ENCODE measurements at regions not wholly inside any gene's neighbourhood (a gene's known extent, or its start where the extent isn't known, plus 50 kb on each side); places are given as distances from the start of the nearest gene placed in this dataset.

GRCh38 chr6:145082359-145082758, 653.0 kb downstream of the EPM2A start:
- TF ChIP-seq, protein P1, sequence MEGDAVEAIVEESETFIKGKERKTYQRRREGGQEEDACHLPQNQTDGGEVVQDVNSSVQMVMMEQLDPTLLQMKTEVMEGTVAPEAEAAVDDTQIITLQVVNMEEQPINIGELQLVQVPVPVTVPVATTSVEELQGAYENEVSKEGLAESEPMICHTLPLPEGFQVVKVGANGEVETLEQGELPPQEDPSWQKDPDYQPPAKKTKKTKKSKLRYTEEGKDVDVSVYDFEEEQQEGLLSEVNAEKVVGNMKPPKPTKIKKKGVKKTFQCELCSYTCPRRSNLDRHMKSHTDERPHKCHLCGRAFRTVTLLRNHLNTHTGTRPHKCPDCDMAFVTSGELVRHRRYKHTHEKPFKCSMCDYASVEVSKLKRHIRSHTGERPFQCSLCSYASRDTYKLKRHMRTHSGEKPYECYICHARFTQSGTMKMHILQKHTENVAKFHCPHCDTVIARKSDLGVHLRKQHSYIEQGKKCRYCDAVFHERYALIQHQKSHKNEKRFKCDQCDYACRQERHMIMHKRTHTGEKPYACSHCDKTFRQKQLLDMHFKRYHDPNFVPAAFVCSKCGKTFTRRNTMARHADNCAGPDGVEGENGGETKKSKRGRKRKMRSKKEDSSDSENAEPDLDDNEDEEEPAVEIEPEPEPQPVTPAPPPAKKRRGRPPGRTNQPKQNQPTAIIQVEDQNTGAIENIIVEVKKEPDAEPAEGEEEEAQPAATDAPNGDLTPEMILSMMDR (IDR thresholded peaks at IDR 0.05), result no peak
- no peaks in the 10 kb centered on the region for H3K4me1 ChIP-seq (ENCODE audit: control insufficient read depth in 1 of 2, low read depth in 2 of 2)
- H3K9me3 ChIP-seq, result no peaks in the 10 kb centered on the region
- no peak overlapping the region for H3K4me3 ChIP-seq
- no peak overlapping the region for H3K27ac ChIP-seq
- no peak for ATAC-seq (ENCODE audit: insufficient number of reproducible peaks, low FRiP score, low read depth)
- H3K27me3 ChIP-seq (replicated peaks; ENCODE audit: insufficient read depth), result no peaks in the 10 kb centered on the region
- H3K36me3 ChIP-seq, result no peaks in the 10 kb centered on the region
- DNase-seq (ENCODE audit: low spot score), result no peak

DNA sequence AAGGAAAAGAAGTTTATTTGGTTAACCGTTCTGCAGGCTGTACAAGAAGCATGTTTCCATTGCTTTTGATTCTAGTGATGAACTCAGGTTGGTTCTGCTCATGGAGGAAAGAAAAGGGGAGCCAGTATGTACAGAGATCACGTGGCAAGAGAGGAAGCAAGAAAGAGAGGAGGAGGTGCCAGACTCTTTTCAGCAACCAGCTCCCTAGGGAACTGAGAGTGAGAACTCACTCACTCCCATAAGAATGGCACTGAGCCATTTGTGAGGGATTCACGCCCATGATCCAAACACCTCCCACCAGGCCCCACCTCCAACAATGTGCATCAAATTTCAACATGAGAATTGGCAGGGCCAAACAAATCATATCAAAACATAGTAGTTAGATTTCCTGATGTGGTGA, 649.1 kb downstream of the EPM2A start:
- ATAC-seq (ENCODE audit: insufficient number of reproducible peaks, low FRiP score, low read depth) (no peak), DNase-seq (ENCODE audit: low spot score) (no peak)
- Histone ChIP-seq H3K27ac (no peak overlapping the region), H3K4me3 (no peak overlapping the region), H3K4me1 (ENCODE audit: control insufficient read depth in 1 of 2, low read depth in 2 of 2) (no peaks in the 10 kb centered on the region), H3K9me3 (no peaks in the 10 kb centered on the region), H3K27me3 (replicated peaks; ENCODE audit: insufficient read depth) (no peaks in the 10 kb centered on the region), H3K36me3 (no peaks in the 10 kb centered on the region)
- TF ChIP-seq, protein P1 (IDR thresholded peaks at IDR 0.05), result no peak

- H3K4me3 ChIP-seq, result no peak overlapping the region
- ATAC-seq (ENCODE audit: insufficient number of reproducible peaks, low FRiP score, low read depth), result no peak
- no peak overlapping the region for H3K27ac ChIP-seq
- DNase-seq (ENCODE audit: low spot score), result no peak
- no peaks in the 10 kb centered on the region for H3K9me3 ChIP-seq
- no peaks in the 10 kb centered on the region for H3K4me1 ChIP-seq (ENCODE audit: control insufficient read depth in 1 of 2, low read depth in 2 of 2)
- H3K27me3 ChIP-seq (replicated peaks; ENCODE audit: insufficient read depth), result no peaks in the 10 kb centered on the region
- no peaks in the 10 kb centered on the region for H3K36me3 ChIP-seq
- TF ChIP-seq, protein P1 (IDR thresholded peaks at IDR 0.05), result no peak
These were observed 648.3 kb downstream of the EPM2A start for GRCh38 chr6:145087034-145087433.

- Histone ChIP-seq H3K27me3 (replicated peaks; ENCODE audit: insufficient read depth) (no peaks in the 10 kb centered on the region), H3K27ac (no peak overlapping the region), H3K36me3 (no peaks in the 10 kb centered on the region), H3K4me3 (no peak overlapping the region), H3K9me3 (no peaks in the 10 kb centered on the region), H3K4me1 (ENCODE audit: control insufficient read depth in 1 of 2, low read depth in 2 of 2) (no peaks in the 10 kb centered on the region)
- TF ChIP-seq, protein P1 (IDR thresholded peaks at IDR 0.05), result no peak
- ATAC-seq (ENCODE audit: insufficient number of reproducible peaks, low FRiP score, low read depth) (no peak), DNase-seq (ENCODE audit: low spot score) (no peak)
These were observed 644.3 kb downstream of the EPM2A start for GRCh38 chr6:145090801-145091585.

DNA sequence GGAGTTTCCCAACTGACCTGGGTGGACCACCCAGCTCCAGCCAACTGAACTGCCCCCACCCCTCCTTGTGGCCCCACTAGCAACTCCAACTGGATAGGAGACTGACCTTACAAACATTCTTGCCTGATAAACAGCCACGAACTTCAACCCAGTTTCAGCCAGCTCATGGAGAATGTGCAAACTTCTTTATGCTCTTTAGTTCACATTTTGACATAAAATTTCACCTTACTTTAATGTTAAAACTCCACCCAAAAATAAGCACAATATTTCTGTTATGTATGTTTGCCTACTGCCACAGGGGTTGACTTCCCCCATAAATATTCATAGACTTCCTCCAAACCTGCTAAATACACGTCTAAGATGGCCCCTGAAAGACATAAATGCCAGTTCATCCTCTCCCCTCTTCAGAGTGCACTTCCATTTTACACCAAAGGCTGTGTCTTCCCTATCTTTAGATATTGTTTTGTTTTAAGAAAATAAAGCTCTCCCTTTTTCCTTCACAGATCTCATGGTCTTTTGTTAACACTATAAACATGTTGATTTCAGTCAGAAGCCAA, 643.7 kb downstream of the EPM2A start:
- no peaks in the 10 kb centered on the region for H3K27me3 ChIP-seq (replicated peaks; ENCODE audit: insufficient read depth)
- H3K36me3 ChIP-seq, result no peaks in the 10 kb centered on the region
- H3K27ac ChIP-seq, result no peak overlapping the region
- H3K4me1 ChIP-seq (ENCODE audit: control insufficient read depth in 1 of 2, low read depth in 2 of 2), result no peaks in the 10 kb centered on the region
- no peak for ATAC-seq (ENCODE audit: insufficient number of reproducible peaks, low FRiP score, low read depth)
- DNase-seq (ENCODE audit: low spot score), result no peak
- no peak overlapping the region for H3K4me3 ChIP-seq
- TF ChIP-seq, protein P1 (IDR thresholded peaks at IDR 0.05), result no peak
- H3K9me3 ChIP-seq, result no peaks in the 10 kb centered on the region
